IMR-90 (cell line): ENCODE measurements at regions not wholly inside any gene's neighbourhood (a gene's known extent, or its start where the extent isn't known, plus 50 kb on each side); places are given as distances from the start of the nearest gene placed in this dataset.

Experiments
- ATAC-seq: fragments of 200-7000 bp; cut with Tn5 transposase; 2 replicates; pipeline ENCODE4 v1.9.1; 2020; ENCODE audit warnings: low read depth, mild to moderate bottlenecking, moderate library complexity
- BruUV-seq: library from RNA; stranded (reverse); fragments of 400-500 nt; replicated peaks from 2 replicates; lab custom pipeline; 2021; lab: Mats Ljungman, UMichigan
- CTCF ChIA-PET: fragments of 300-600 bp; formaldehyde crosslinking; extraction: SDS; loops from one replicate; lab custom pipeline; 2021; ENCODE audit warnings: antibody characterized with exemption; lab: Yijun Ruan, JAX
- POLR2A ChIA-PET: fragments of 300-600 bp; sonication (Branson Sonifier 250); formaldehyde crosslinking; loops from one replicate; lab custom pipeline; 2022; ENCODE audit warnings: antibody characterized with exemption; ENCODE audit not compliant: unreplicated experiment; lab: Charles Lee
- DNase-seq: peaks from one replicate; pipeline ENCODE4 v3.0.0; 2013
- H2AFZ ChIP-seq: replicated peaks from 2 replicates; pipeline ENCODE3; 2013; ENCODE audit warnings: low read length, mild to moderate bottlenecking; ENCODE audit not compliant: poor library complexity
- H2AK5ac ChIP-seq: 2 replicates; pipeline ENCODE4 v1.6.1; 2013; ENCODE audit warnings: low read depth, low read length, inconsistent platforms
- H2AK9ac ChIP-seq: replicated peaks from 2 replicates; pipeline ENCODE3; 2013; ENCODE audit warnings: mild to moderate bottlenecking, low read depth, low read length, moderate library complexity; ENCODE audit not compliant: poor library complexity
- H2BK120ac ChIP-seq: 2 replicates; pipeline ENCODE4 v1.6.1; 2013; ENCODE audit warnings: low read depth, low read length, inconsistent platforms
- H2BK15ac ChIP-seq: 3 replicates; pipeline ENCODE4 v1.6.1; 2013; ENCODE audit warnings: low read depth, low read length, inconsistent platforms
- H2BK20ac ChIP-seq: 2 replicates; pipeline ENCODE4 v1.6.1; 2013; ENCODE audit warnings: low read depth, mild to moderate bottlenecking, inconsistent platforms, low read length, moderate library complexity
- H2BK5ac ChIP-seq: 2 replicates; pipeline ENCODE4 v1.6.1; 2013; ENCODE audit warnings: mild to moderate bottlenecking, low read depth, low read length, inconsistent platforms; ENCODE audit not compliant: poor library complexity, severe bottlenecking
- H3K14ac ChIP-seq: replicated peaks from 2 replicates; pipeline ENCODE4 v1.6.1; 2013; ENCODE audit warnings: low read depth, low read length, inconsistent platforms
- H3K18ac ChIP-seq: 2 replicates; pipeline ENCODE4 v1.6.1; 2013; ENCODE audit warnings: low read depth, low read length, control low read depth
- H3K23ac ChIP-seq: 2 replicates; pipeline ENCODE4 v1.6.1; 2013; ENCODE audit warnings: low read depth, low read length, inconsistent platforms
- H3K27ac ChIP-seq: 2 replicates; pipeline ENCODE4 v1.5.1; 2013; ENCODE audit warnings: mild to moderate bottlenecking, control low read depth, low read length; ENCODE audit not compliant: insufficient read depth
- H3K27me3 ChIP-seq: 2 replicates; pipeline ENCODE4 v1.6.1; 2013; ENCODE audit warnings: low read length; ENCODE audit not compliant: control insufficient read depth, insufficient read depth
- H3K36me3 ChIP-seq: 2 replicates; pipeline ENCODE4 v1.6.1; 2013; ENCODE audit warnings: low read length, mixed read lengths; ENCODE audit not compliant: control insufficient read depth, insufficient read depth
- H3K4ac ChIP-seq: 2 replicates; pipeline ENCODE4 v1.6.1; 2013; ENCODE audit warnings: low read depth, low read length, inconsistent platforms
- H3K4me1 ChIP-seq: 2 replicates; pipeline ENCODE4 v1.6.1; 2013; ENCODE audit warnings: low read length, mixed read lengths; ENCODE audit not compliant: control insufficient read depth, insufficient read depth
- H3K4me2 ChIP-seq: 2 replicates; pipeline ENCODE4 v1.6.1; 2013; ENCODE audit warnings: low read depth, mild to moderate bottlenecking, control low read depth, low read length, moderate library complexity
- H3K4me3 ChIP-seq: 2 replicates; pipeline ENCODE4 v1.5.1; 2013; ENCODE audit warnings: low read depth, mild to moderate bottlenecking, control low read depth, low read length, moderate library complexity; ENCODE audit not compliant: insufficient read depth
- H3K56ac ChIP-seq: 2 replicates; pipeline ENCODE4 v1.6.1; 2013; ENCODE audit warnings: low read length, inconsistent platforms; ENCODE audit not compliant: insufficient read depth; ENCODE audit errors: extremely low read depth
- H3K79me1 ChIP-seq, 2 experiments: 2 replicates each; pipeline ENCODE4 v1.6.1; 2013; ENCODE audit warnings: low read length in 2 of 2, inconsistent platforms in 1 of 2, low read depth in 1 of 2
- H3K9ac ChIP-seq: 2 replicates; pipeline ENCODE4 v1.6.1; 2013; ENCODE audit warnings: low read depth, low read length, control low read depth
- H3K9me1 ChIP-seq: 2 replicates; pipeline ENCODE4 v1.6.1; 2013; ENCODE audit warnings: low read length, inconsistent platforms; ENCODE audit not compliant: insufficient read depth
- H3K9me3 ChIP-seq: 2 replicates; pipeline ENCODE4 v1.6.1; 2013; ENCODE audit warnings: low read length; ENCODE audit not compliant: control insufficient read depth, insufficient read depth
- H4K20me1 ChIP-seq: 2 replicates; pipeline ENCODE4 v1.6.1; 2013; ENCODE audit warnings: low read length, inconsistent platforms; ENCODE audit not compliant: insufficient read depth
- H4K5ac ChIP-seq: 2 replicates; pipeline ENCODE4 v1.6.1; 2013; ENCODE audit warnings: mild to moderate bottlenecking, low read depth, low read length, control low read depth
- H4K8ac ChIP-seq, 2 experiments: 2 replicates each; pipeline ENCODE4 v1.6.1; 2013; ENCODE audit warnings: low read depth in 2 of 2, low read length in 2 of 2, control low read depth in 1 of 2, inconsistent platforms in 1 of 2
- H4K91ac ChIP-seq: 2 replicates; pipeline ENCODE4 v1.6.1; 2013; ENCODE audit warnings: low read depth, low read length, inconsistent platforms; ENCODE audit not compliant: insufficient read depth
- CEBPB ChIP-seq: IDR thresholded peaks from 2 replicates; pipeline ENCODE4 v1.6.1; 2012; ENCODE audit warnings: low read depth, low read length, improper control_type of control experiment
- CHD1 ChIP-seq: IDR thresholded peaks from 2 replicates; pipeline ENCODE4 v1.6.1; 2012; ENCODE audit warnings: low read depth, low read length, improper control_type of control experiment
- FOS ChIP-seq: fragments of 150-350 bp; IDR thresholded peaks from 2 replicates; pipeline ENCODE4 v1.6.1; 2016; ENCODE audit warnings: low read depth, low read length
- MAFK ChIP-seq: IDR thresholded peaks from 2 replicates; pipeline ENCODE4 v1.6.1; 2012; ENCODE audit warnings: low read depth, low read length, improper control_type of control experiment
- MXI1 ChIP-seq: IDR thresholded peaks from 2 replicates; pipeline ENCODE4 v1.6.1; 2012; ENCODE audit warnings: low read depth, mild to moderate bottlenecking, low read length, moderate library complexity, borderline replicate concordance
- RFX5 ChIP-seq: IDR thresholded peaks from 2 replicates; pipeline ENCODE4 v1.8.0; 2012; ENCODE audit warnings: low read depth, mild to moderate bottlenecking, low read length, moderate library complexity
- WGBS, 2 experiments: methylation state at CpG; one replicate each; pipeline versions ENCODE4 v1.1.5 to v1.1.7; 2013; ENCODE audit warnings: missing lambda C conversion rate in 2 of 2; ENCODE audit not compliant: insufficient read length in 1 of 2; ENCODE audit errors: extremely low coverage in 2 of 2; 5-methylcytosine and 5-hydroxymethylcytosine counted together
- dilution Hi-C: fragments of 300-500 bp; cut with HindIII; formaldehyde crosslinking; loops from one replicate; pipeline ENCODE4 v1.14.3; 2018; ENCODE audit warnings: low sequenced_read_pairs; ENCODE audit not compliant: unreplicated experiment
- in situ Hi-C: fragments of 300-500 bp; cut with MboI; formaldehyde crosslinking; loops from 3 replicates; pipeline ENCODE4 v1.14.3; 2019; ENCODE audit warnings: low sequenced_read_pairs, inconsistent platforms, mixed read lengths
- intact Hi-C: fragments of 100-400 bp; cut with micrococcal nuclease; formaldehyde crosslinking; loops from 2 replicates; pipeline ENCODE4 v1.10.0; 2022
- TF ChIP-seq, protein P1 (sequence below): fragments of 150-350 bp; IDR thresholded peaks from 2 replicates; pipeline ENCODE4 v1.6.1; 2017; ENCODE audit warnings: mild to moderate bottlenecking, antibody characterized with exemption, low read length, low read depth
- TF ChIP-seq, protein P2 (sequence below): fragments of 150-350 bp; IDR thresholded peaks from 2 replicates; pipeline ENCODE4 v1.6.1; 2016; ENCODE audit warnings: low read depth, mild to moderate bottlenecking, low read length, moderate library complexity, borderline replicate concordance

DNA sequence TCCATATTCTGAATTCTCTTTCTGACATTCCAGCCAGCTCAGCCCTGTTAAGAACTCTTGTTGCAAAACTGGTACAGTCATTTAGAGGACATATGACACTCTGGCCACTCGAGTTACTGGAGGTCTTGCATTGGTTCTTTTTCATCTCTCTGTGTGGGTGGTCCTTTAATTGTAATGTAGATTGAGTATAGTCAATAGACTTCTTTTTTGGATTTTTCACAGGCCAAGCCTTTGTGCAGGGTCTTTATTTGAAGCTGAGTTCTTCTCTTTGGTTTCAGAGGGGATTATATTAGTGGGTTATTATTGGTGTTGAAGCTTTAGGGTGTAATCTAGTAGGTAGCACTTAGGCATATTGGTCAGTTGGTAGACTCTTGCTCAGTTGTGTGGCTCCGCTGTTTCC lies 118.0 kb upstream of the GIMD1 start:
- Histone ChIP-seq H4K20me1 (no peaks in the 10 kb centered on the region), H3K79me1 (no peaks in the 10 kb centered on the region), H3K4me2 (no peak overlapping the region), H4K91ac (no peak overlapping the region), H3K9me3 (no peaks in the 10 kb centered on the region), H2BK15ac (no peak overlapping the region), H3K9ac (no peak overlapping the region), H3K4me1 (no peaks in the 10 kb centered on the region), H2BK5ac (no peak overlapping the region), H2AFZ (no peak overlapping the region), H4K8ac (no peak overlapping the region), H4K5ac (no peak overlapping the region), H2AK5ac (no peak overlapping the region), H3K27me3 (no peaks in the 10 kb centered on the region), H3K18ac (no peak overlapping the region), H3K27ac (no peak overlapping the region), H3K14ac (no peak overlapping the region), H2BK120ac (no peak overlapping the region), H3K4me3 (no peak overlapping the region), H3K23ac (no peak overlapping the region), H2AK9ac (no peak overlapping the region), H2BK20ac (no peak overlapping the region), H3K56ac (no peak overlapping the region), H3K9me1 (no peaks in the 10 kb centered on the region), H3K4ac (no peak overlapping the region), H3K36me3 (no peaks in the 10 kb centered on the region)
- no TSS peak for BruUV-seq
- ChIA-PET CTCF (no interaction called here), POLR2A (no interaction called here)
- dilution Hi-C loops: no loop called here
- TF ChIP-seq CHD1 (no peak), MAFK (no peak), FOS (no peak), RFX5 (no peak), CEBPB (no peak), MXI1 (no peak)
- TF ChIP-seq, protein P1, sequence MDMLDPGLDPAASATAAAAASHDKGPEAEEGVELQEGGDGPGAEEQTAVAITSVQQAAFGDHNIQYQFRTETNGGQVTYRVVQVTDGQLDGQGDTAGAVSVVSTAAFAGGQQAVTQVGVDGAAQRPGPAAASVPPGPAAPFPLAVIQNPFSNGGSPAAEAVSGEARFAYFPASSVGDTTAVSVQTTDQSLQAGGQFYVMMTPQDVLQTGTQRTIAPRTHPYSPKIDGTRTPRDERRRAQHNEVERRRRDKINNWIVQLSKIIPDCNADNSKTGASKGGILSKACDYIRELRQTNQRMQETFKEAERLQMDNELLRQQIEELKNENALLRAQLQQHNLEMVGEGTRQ: no peak
- TF ChIP-seq, protein P2, sequence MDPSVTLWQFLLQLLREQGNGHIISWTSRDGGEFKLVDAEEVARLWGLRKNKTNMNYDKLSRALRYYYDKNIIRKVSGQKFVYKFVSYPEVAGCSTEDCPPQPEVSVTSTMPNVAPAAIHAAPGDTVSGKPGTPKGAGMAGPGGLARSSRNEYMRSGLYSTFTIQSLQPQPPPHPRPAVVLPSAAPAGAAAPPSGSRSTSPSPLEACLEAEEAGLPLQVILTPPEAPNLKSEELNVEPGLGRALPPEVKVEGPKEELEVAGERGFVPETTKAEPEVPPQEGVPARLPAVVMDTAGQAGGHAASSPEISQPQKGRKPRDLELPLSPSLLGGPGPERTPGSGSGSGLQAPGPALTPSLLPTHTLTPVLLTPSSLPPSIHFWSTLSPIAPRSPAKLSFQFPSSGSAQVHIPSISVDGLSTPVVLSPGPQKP: no peak
- in situ Hi-C loops: no loop called here
- intact Hi-C loops: no loop called here
- WGBS, 2 experiments: no CpG with 5 or more reads among the region's 2 CpGs
- ATAC-seq: no peak
- no peak for DNase-seq
